ENCODE measurements at regions not wholly inside any gene's neighbourhood (a gene's known extent, or its start where the extent isn't known, plus 50 kb on each side); places are given as distances from the start of the nearest gene placed in this dataset.

DNA sequence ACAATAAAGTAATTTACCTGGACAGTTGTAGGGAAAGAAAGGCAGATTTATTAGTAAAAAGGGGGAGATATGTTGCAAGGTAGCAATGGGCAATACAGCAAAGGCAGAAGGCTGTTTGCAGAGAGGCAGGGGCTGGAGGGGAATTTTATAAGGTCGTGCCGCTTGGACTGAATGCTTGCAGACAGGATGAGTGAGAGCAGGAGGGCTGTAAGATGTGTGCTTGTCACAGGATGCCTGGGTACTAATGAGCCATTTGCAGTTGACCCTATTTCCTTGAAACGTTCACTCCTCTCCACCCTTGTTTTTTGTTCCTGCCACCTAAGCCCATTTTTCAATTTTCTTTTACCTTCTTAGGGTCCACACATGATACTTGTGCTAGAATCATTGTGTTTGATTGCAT, 214.7 kb downstream of the TRAM1L1 start:
- DNase-seq = no peak

DNA sequence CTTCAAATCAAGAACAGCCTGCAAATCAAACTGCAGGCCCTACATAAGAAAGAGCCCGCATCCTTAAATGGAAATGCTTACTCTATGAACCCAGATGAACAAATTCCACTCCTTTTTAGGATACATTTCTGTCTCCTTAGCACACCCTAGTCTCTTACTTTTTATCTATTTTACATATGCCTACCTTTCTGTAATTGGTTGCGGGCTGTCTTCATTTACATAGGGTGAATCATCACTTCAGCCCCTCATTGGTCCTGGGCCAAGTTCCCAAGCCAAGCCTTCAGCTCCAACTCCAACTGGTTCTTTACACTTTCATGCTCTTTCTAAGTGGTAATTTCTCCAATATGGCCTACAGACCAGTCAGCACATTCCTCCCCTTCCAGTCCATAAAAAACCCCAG, 219.3 kb downstream of the TRAM1L1 start:
- no peak for DNase-seq

DNA sequence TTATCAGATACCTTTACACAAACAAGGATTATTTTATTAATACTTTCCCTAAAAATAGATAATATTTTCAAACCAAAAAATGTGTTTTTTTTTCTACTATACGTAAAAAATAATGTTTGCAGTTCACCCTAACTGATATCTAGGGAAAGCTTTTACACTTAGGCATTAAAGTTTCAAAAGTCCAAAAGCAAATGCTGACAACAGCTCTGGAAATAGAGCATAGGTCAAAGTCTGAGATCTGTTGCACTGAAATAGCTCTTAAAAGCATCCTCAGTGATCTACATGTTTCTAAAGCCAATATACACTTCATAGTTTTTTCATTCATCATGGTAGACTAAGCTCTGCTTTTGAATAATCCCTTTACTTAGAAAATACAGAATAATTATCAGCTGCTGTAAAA, 222.8 kb downstream of the TRAM1L1 start:
- DNase-seq = no peak

DNA sequence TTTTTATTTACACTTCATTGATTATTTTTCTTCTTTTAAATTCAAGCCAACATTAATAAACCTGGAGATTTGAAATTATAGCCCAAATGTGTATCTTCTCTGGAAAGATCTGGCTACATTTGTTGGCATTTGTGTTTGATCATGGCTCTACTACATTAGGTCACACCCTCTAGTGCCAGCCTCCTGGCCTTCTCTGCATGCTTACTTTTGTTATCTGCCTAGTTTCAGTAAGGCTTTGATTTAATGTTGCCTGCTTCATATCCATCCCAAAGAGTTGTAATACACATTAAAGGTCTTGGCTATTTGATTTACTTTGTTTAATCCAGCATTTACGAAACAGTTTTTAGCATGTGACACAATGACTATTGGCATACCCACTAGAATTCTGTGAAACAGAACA, 224.5 kb downstream of the TRAM1L1 start:
- DNase-seq = no peak

DNA sequence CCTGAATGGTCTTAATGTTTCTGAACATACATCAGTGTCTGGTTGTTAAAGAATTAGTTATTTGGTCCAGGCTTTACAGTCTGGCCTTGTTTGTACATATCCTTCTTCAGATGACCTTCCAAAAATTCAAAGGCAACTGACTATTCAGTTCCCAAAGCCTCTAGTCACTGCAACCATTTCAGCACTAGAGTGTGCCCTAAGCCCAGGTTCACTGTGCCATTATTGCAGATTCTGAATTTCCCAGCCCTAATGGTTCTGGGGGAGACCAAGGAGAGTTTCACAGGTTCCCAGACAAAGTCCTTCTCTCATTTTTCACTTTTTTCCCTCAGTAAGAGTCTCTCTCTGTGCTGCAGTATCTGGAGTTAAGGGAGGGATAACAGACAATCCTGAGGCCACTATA, 235.8 kb downstream of the TRAM1L1 start:
- DNase-seq = no peak

DNA sequence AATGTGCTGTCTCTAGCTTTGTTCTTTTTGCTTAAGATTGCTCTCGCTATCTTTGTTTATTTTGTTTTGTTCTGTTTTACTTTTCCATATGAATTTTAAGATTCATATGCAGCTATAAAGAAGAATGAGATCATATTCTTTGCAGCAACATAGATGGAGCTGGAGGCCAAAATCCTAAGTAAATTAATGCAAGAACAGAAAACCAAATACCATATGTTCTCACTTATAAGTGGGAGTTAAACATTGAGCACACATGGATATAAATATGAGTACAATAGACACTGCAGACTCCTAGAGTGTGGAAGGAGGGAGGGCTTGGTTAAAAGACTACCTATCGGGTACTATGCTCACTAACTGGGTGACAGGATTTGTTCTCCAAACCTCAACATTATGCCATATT, 237.8 kb downstream of the TRAM1L1 start:
- DNase-seq = no peak

DNA sequence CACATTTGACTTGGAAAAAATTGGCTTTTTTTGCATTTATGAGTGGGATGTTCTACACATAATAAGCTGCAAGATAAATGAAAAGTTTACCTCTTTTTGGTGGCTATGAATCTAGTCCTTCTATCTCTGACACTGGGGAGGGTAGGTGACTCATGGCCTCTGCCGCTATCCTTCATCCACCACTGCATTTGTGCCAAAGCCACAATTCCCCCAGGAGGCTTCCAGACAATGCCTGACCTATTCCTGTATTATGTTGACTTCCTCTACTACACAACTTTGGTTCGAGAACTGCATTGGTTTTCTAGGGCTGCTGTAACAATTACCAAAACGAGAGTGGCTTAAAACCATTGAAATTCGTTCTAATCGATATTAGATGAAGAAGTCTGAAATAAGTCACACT, 245.6 kb downstream of the TRAM1L1 start:
- DNase-seq = no peak

DNA sequence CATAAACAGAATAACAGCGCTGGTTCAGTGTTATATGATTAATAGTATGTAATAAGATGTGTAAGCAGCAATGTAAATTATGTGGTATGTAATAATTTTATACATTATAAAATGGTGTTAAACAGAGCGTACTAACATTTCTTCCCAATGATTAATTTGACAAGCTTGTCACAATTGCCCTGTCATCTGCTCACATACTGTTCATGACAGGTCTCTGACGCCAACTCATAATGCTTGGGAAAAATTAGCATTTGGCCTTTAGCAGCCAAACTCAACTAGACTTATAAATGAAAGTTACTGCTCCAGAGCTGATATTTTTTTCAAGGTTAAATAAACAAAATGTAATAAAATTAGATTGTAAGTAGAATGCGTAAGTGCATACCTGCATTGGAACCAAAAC, 246.8 kb downstream of the TRAM1L1 start:
- no peak for DNase-seq

DNA sequence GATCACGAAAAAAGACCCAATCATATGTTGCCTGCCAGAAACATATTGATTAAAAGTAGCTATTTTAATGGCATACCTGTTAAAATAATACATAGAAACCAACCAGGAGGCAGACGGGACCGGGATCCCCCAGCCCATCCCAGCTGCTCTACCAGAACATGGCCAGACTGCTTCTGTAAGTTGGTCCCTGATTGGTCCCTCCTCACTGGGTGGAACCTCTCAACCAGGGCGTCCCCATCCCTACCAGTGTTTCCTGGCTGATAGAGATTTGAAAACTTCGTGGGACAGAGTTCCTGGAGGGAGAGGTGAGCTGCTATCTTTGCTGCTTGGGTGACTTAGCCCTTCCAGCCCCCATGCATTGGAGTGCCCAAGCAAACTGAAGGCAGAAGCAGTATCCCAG, 256.2 kb downstream of the TRAM1L1 start:
- no peak for DNase-seq

DNA sequence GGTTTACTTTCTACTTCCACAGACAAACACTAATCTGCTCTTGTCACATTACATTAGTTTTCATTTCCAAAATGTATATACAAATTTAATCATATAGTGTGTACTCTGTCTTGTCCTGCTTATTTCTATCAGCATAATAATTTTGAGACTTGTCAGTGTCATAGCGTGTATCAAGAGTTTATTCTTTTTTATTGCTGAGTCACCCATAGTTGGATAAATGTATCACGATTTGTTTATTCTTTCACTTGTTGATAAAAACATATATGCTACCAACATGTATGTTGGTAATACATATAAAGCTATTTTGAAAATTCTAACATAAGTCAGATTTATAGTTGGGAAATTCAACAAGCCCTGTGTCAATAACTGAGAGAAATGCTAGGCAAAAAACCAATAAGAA, 261.2 kb downstream of the TRAM1L1 start:
- DNase-seq = no peak

DNA sequence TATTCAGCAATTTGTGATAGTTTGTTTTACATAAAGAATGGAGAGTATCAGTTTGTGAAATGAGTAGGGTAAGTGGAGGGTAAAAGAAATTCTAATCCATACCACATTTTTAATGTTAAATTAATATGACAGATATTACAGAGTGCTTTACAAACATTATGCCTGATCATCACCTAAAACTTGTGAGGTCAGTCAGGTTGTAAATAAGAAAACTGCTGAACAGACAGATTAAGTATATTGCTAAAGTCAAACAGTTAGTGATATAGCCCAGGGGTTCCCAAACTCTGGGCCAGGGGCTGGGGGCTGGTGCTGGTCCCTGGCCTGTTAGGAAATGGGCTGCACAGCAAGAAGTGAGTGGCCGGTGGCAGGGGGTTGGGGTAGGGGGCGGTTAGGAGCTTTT, 273.6 kb downstream of the TRAM1L1 start:
- DNase-seq = no peak

DNA sequence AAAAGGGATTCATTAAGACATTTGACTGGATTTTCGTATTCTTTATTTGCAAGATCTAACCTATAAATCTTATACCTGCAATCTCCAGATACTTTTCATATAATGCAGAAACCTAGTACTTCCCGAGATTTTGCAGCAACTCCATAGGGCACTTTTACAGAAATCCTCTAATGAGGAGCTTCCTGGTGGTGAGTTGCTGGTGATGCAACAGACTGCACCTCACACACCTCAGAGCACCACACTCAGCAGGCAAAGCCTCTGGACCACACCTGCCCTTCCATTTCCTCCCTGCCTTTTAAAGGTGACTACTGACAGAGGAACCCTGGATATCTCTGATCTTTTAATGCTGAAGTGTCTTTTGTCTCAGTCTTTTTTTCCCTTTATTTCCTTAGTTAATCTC, 289.4 kb downstream of the TRAM1L1 start:
- no peak for DNase-seq

DNA sequence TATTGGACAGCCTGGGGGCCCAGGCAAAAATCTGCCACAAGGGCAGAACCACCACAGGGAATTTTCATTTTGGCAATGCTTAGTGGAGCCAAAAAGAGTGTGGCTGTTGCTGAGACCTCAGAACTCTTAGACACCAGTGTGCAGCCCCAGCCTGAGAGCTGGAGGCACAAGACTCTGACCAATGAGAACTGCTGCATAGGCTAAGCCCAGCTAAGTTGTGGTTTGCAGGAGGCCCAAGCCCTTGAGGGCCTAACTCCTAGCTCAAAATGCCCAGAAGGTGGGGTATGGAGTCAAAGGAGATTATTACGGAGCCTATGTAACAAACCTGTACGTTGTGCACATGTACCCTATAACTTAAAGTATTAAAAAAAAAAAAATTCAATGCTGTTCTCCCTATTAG, 296.7 kb downstream of the TRAM1L1 start:
- DNase-seq = no peak

DNA sequence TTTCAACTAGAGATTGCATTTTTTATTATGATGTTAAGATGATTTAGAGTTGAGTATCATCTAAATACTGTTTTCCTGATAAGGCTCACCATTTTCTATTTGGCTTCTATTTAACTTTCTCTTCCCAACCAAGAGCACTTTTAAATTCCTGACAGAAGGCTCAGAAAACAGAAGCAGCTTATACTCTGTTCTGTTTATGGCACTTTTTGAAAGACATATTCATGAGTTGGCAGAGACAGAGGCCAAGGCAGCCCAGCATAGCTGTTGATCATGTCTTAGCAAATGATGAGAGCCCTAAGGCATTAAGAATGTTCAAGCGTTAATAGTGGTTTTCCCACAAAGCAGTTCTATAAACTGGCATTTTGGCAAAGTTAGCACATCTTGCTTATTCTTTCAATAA, 330.3 kb downstream of the TRAM1L1 start:
- no peak for DNase-seq

DNA sequence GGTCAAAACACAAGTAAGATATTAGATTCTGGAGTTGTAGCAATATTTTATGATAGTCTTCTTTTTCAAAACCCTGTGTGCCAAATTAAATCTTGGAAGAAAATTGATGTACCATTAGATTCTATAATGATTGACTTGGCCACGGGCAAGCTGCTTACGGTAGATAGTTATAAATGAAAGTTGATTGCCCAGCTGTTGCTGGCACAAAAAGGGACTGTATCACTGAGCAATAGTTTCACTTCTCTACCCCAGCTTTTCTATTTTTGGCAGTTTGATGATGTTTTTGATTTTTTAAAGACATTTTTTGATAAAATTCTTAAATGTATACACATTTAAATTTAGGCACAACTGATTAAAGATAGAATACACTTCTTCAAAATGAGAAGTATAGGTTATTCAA, 333.3 kb downstream of the TRAM1L1 start:
- no peak for DNase-seq

DNA sequence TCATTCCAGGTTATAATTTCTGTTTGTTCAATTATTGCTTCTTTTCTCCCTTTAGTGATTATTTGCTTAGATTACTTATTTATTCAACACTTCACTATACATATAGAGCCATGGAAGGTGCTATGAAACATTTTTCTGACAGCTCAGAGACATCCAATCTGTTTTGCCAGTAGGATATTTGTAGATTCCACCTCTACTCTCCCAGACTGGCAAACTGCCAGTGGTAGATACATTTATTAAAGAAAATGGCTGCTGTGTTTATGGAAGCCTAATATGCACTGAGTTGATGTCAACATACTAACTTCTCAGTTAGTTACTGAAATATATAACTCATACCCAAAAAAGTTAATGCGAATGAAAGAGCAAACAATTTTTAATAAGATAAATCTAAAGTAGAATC, 348.6 kb downstream of the TRAM1L1 start:
- no peak for DNase-seq

DNA sequence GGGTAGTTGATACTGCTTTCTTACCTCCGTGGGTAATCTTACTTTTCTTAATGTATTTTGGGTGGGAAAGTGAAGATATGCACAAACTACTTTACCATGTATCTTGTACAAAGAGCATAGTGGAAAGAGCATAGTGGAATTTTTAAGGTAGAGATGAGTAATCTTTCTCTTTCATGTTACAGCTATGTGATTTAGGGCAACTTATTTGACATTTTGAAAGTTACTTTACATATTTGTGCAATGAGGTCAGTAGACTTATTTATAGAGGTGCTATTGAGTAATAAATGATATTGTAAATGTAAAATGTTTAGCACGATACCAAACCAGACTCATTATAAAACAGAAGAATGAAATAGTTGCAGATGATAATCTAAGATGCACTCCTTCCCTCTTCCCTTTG, 351.2 kb downstream of the TRAM1L1 start:
- DNase-seq = no peak

DNA sequence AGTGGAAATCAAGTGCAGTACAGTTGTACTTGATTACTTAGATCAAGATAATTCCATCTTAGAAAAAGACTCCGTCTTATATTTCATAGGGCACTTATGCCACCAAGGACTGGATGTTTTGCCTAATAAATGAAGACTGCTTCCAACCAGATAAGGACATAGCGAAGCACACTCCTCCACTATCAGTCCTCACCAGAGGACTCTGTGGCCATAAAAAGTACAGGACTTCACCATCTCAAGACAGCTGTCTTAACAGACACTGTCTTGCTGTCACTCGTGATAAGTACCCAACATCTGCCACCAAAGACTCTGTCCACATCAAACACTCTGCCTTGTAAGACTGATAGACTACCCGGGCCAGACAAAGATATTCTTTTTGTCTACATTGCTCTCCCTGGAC, 352.0 kb downstream of the TRAM1L1 start:
- no peak for DNase-seq

DNA sequence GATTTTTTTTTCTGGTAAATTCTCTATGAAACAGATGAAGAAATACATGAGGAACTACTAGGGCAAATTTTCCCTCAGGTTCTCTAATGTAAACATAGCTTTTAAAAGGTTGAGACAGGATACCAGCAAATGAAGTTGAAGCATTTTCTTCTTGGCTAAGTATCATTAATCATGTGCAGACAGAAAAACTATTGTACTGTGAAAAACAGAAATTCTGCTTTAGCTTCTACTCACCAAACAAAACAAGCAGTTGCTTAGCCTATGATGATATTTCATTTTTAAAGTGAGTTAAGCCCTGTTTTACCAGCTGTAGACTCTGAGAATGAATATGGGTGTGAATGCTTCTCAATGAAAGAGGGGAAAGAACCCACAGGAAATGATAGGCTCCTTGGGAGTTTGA, 358.9 kb downstream of the TRAM1L1 start:
- no peak for DNase-seq

DNA sequence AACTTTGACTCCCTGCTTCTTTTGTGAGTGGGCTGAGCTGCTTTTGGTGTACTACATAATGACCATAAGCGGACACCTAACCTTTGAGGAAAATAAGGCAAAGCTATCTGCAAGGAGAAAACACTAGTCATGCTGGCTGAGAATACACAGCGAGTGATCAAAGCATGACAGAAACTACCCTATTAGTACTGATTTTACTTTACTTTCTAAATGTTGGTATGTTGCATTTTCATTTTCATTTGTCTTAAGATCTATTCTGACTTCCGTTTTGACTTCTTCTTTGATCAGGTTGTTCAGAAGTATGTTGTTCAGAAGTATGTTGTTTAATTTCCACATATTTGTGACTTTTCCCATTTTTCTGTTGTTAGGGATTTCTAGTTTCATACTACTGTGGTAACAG, 361.1 kb downstream of the TRAM1L1 start:
- no peak for DNase-seq

DNA sequence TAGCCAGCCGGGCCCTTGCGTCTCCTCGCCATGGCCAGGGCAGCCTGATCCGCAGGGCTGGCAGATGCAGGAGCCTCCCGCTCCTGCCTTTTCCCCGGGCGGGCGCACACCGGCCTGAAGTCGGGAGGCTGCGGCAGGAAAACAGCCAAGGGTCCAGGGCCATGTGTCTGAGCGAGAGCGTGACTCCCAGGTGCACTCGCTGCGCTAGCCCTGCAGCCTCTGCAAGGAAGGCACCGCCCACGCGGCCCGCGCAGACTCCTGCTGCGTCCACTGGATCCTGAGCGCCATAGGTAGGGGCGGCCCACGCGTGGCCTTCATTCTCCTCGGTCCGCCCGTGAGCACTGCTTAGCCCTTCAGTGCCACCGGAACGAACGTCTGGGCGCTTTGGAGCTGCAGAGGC, 379.9 kb downstream of the TRAM1L1 start:
- no peak for DNase-seq

DNA sequence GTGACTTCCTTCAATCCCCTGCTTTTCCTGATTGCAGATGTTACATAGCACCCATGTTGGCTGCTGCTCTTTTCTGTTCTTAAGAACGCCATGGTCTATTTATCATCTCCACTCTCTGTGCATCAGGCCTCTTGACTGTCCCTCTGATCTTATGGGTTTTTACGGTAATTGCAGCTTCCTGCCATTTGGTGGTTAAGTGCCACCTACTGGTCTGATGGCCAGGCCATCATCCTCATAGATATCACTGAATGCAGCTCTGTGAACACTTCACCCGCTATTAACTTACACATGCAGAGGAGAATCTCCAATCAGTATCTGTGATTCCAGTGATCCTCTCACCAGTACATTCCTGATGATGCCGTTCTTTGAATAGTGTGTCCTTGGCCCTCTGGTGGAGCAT, 382.4 kb downstream of the TRAM1L1 start:
- DNase-seq = no peak

DNA sequence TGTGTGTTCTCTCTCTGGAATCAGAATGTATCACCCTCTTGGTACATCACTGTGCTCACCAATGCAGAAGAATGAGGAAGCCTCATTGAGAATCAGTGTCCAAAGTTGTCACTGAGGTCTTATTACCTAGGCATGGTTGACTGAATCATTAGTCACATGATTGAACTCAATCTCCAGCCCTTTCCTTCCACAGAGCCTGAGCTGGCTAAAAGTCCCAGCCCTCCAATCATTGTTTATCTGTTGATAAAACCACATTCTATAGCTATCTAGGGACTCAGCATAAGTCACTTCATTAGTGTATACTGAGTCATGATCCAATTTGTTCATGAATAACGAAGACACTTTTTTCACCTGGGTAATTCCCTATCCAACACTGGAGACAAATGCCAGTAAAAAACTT, 396.8 kb downstream of the TRAM1L1 start:
- DNase-seq = no peak

DNA sequence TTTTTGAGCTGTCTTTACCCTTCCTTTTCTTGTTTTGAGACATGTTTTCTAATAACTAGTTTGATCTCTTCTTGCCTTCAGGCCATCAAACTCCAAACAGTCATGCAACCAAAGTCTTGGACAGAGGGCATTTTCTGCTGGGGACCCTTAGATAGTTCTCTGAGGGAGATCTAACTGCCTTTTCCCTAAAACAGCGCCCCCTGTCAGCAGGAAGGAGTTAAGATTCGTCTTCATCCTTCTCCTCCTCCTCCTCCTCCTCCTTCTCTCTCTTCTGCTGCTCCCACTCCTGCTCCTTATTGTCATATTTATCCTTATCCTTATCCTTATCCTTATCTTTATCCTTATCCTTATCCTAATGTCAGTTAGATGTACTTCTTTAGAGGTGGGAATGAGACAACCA, 417.2 kb downstream of the TRAM1L1 start:
- DNase-seq = no peak

DNA sequence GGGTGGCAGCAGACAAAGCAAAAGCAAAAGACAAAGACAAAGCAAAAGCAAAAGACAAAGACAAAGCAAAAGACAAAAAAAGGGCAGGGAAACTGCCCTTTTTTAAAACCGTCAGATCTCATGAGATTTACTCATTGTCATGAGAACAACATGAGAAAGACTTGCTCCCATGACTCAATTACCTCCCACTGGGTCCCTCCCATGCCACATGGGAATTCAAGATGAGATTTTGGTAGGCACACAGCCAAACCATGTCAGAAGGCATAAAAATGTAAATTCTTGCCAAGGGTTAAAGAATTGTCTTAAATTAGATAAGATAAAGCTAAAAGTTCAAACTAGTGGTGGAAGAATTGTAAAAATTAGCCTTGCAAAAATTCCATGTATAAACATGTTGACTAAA, 419.7 kb downstream of the TRAM1L1 start:
- DNase-seq = no peak

DNA sequence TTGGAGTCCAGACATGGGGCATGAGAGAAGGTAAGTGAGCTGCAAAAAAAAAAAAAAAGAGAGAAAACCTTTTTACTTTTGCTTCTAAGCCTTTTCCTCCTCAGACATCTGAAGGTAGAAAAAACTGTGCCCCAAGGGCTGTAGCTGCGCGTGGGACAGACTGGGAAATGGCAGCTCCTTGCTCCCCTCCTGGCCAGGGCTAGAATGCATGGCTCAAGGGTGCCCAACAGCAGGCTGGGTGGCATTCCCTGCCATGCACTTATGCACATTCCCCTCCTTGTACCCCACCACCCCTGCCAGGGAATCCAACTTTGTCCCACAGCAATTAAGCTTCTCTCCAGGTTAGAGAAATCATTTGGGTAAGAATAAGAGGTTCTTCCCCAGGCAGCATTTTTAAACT, 421.2 kb downstream of the TRAM1L1 start:
- DNase-seq = no peak

All from bone marrow (tissue), 2 donors.